Right kidney (tissue), 1 donor: ENCODE measurements at regions not wholly inside any gene's neighbourhood (a gene's known extent, or its start where the extent isn't known, plus 50 kb on each side); places are given as distances from the start of the nearest gene placed in this dataset.

Experiments used
- DNase-seq: peaks from one replicate; pipeline ENCODE4 v3.0.0-alpha.2; 2016

- DNase-seq, result no peak
Measured at GRCh38 chr9:1768561-1768960, 246.6 kb upstream of the SMARCA2 start.

DNA sequence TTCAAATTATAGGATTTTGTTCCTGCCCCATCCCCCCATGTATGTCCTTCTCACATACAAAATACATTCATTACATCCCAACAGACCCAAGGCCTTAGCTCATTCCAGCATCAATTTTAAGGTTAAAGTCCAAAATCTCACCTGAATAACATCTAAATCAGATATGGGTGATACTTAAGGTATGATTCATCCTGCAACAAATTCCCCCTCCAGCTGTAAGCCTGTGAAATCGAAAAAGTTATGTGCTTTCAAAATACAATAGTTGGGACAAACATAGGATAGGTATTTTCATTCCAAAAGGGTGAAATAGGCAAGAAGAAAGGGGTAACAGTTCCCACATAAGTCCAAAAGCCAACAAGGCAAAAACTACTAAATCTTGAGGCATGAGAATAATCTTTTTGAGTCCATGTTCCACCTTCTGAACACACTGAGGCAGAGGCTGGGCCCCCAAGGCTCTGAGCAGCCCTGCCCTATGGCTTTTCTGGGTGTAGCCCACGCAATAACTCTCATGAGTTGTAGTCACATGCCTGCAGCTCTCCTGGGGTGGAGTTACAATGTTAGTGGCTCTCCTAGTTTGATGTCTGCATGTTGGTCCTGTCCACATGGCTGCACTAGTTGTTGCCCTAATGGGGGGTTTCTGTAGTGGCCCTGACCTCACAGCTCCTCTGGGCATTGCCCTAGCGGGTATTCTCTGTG, 243.9 kb upstream of the SMARCA2 start:
- DNase-seq, result no peak

DNA sequence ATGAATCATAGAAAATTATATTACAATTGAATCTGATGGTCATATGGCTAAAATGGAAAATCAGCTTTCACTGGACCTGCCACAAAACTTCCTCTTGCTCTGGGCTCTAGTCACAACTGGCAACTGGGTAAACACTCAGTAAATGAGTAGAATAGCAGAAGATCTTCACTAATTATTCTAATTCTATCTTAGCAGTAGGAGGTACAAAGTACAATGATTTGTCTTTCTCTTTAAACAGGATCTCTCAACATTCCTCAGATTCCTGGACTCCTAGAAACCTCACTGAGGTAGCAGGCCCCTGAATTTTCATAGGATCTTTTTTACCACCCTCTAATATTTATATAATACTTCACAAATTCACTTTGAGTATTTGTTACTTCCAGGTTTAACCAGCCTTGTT, 239.9 kb upstream of the SMARCA2 start:
- DNase-seq, result no peak

GRCh38 chr9:1776668-1777067, 238.5 kb upstream of the SMARCA2 start:
- no peak for DNase-seq

DNA sequence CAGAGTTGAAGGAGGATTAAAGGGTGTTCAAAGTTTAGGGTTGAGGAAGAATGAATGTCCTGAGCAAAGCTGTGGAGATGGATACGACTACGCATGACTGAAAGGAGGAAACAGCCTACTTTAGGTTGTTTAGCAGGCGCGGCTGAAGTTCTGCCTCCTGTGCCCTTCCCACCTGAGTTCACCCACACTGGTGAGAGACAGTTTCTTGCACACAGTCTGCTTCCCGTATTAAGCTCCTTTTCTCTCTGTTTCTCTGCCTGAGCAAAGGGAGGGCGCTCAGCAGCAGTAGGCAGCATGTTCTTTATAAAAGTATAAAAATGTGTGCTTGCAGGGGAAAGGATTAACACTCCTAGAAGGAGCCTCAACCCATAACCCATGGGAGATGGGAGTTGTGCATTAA, 224.0 kb upstream of the SMARCA2 start:
- DNase-seq, result no peak

- no peak for DNase-seq
Measured at GRCh38 chr9:1794547-1795270, 220.4 kb upstream of the SMARCA2 start.

DNA sequence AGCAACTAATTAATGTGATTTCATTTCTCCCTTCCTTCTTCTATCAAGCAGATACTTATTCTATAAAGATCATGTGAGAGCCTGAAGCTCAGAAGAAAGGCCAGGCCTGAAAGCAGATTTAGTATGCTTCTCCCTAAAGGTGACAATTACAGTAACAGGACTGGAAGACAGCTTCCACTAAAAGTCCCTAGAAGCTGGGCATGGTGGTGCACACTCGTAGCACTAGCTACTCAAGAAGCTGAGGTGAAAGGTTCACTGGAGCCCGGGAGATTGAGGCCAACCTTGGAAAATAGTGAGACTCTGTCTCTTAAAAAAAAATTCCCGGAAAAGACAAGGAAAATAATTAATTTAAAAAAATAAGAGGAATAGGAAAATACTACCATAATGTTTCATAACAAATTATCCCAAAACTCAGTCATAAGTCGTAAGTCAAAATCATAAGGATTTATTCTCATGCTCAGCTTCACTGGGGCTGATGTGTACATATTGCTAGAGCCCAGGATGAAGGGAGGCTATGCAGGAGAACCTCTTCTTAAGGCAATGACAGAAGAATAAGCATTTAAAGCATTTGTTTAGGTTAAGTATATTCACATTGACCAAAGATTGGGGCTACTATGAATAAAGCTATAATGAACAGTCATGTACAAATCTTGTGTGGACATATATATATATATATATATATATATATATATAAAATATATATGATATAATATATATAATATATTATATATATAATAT, 210.8 kb upstream of the SMARCA2 start:
- DNase-seq, result no peak

- no peak for DNase-seq
Measured at GRCh38 chr9:1829719-1830118, 185.4 kb upstream of the SMARCA2 start.

DNA sequence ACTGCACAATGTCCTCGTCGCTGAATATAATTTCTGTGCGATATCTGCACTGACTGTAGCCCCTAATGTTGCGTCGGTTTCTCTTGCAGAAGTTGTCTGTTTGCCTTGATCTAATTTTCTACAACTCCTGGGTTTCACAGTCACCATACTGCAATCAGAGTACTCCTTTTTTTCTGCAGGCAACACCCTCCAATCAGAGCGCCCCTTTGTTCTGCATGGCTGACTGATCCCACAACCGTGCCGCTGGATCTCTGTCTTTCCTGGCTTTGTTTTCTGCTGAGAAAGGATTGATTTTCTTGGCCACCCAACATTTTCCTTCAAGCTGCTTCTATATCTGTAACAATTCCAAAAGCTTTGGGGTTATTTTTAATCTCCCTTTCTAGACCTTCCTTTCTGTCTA, 182.2 kb upstream of the SMARCA2 start:
- no peak for DNase-seq

- DNase-seq, result no peak
Measured at GRCh38 chr9:1837453-1838084, 177.6 kb upstream of the SMARCA2 start.

DNA sequence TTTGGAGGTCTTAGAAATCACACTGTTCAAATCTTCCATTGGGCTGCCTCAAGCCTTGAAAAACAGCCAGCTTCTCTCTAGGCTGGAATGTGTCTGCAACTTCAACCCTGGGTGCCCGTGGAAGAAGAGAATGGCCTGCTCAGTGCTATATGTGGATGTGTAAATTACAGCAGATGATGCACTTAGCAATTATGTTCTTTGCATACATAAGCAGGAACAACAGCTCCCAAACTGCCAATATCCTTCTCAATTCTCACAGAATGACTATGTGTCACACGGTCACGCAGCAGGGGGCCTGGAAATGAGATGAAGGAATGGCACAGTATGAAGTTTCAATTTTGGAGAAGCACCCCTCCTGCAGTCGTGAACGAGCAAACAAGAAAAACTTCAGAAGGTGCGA, 175.2 kb upstream of the SMARCA2 start:
- DNase-seq, result no peak

DNA sequence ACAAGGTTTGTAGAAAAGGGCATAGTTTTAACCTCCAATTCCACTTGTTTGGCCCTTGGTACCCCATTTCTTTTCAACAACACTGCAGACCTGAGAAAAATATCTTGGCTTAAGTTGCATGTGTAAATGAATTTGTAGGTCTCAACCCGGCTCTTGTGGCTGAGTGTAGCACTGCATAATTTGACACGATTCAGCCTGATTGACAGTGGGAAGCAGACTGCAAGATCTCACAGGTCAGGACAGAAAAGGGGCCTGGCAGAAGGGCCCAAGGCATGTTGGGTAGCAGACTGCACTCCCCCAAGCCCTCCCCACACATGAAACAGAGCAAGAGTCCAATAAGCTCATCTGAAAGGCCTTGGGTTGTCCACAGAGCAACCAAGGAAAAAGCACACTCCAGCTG, 169.7 kb upstream of the SMARCA2 start:
- no peak for DNase-seq

- no peak for DNase-seq
Measured at GRCh38 chr9:1855726-1856125, 159.4 kb upstream of the SMARCA2 start.

- DNase-seq, result no peak
Measured at GRCh38 chr9:1857808-1858207, 157.3 kb upstream of the SMARCA2 start.

- DNase-seq, result peak; percentile 2
Measured at GRCh38 chr9:1869843-1870242, 145.3 kb upstream of the SMARCA2 start.

DNA sequence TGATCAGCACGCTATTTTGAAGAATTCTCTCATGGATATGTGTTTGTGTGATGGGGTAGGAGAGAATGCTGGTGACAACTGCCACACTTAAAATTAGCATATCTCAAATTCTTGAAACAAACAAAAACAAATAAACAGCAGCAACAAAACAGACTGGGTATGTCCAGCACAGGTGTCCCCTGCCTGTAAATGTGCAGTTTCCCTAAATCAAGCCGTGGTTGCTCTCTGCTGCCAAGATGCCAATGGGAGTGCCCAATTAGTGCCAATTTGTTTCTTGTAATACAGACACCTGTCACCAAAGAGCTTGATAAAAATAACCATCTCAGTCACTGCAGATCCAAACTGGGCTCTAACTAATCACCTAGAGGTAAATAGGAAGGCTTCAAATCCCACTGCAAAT, 144.2 kb upstream of the SMARCA2 start:
- DNase-seq, result no peak

GRCh38 chr9:1871626-1872419, 143.3 kb upstream of the SMARCA2 start:
- no peak for DNase-seq

GRCh38 chr9:1875251-1875851, 139.8 kb upstream of the SMARCA2 start:
- DNase-seq, result no peak

DNA sequence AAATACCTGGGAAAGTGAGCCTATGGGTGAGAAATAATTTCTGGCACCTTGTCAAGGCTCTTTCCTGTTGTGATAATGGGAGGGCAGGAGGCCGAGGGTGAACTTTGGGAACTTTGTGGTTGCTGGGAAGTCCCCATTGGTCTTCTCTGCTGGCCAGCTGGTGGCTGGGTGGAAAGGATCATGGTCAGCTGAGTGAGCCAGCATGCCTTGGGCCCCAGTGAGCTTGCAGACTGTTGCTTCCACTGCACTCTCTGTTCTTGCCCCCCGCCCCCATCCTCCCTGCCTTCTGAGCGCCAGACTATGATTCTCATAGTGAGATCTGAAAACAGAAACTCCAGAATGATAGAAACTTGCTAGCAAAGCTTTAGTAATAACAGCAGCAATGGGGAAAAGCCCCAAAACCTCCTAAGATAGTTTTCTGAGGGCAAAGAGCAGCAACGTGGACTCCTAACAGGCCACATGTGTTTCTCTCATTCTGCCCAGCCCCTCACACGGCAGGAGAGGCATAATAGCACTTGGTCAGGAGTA, 139.2 kb upstream of the SMARCA2 start:
- DNase-seq, result no peak

GRCh38 chr9:1876891-1877496, 138.2 kb upstream of the SMARCA2 start:
- DNase-seq, result no peak

- no peak for DNase-seq
Measured at GRCh38 chr9:1877951-1878350, 137.2 kb upstream of the SMARCA2 start.
